Gastroesophageal sphincter (tissue), 3 donors: ENCODE measurements at regions not wholly inside any gene's neighbourhood (a gene's known extent, or its start where the extent isn't known, plus 50 kb on each side); places are given as distances from the start of the nearest gene placed in this dataset.

Source experiments
- CTCF ChIP-seq, 4 experiments: fragments of 200-600 bp in 2 of 4; fragments of 450-650 bp in 2 of 4; sonication (generic) in 1 of 4; IDR thresholded peaks; one replicate each; pipeline ENCODE4 v1.5.1; 2017 to 2019; ENCODE audit warnings: antibody characterized with exemption in 4 of 4, mild to moderate bottlenecking in 2 of 4, moderate library complexity in 2 of 4
- EP300 ChIP-seq: sonication (generic); formaldehyde crosslinking; IDR thresholded peaks from one replicate; pipeline ENCODE4 v1.6.1; 2017; ENCODE audit warnings: antibody characterized with exemption, mild to moderate bottlenecking
- POLR2AphosphoS5 ChIP-seq: sonication (generic); formaldehyde crosslinking; IDR thresholded peaks from one replicate; pipeline ENCODE4 v1.6.1; 2017; ENCODE audit warnings: antibody characterized with exemption

- no peak for TF ChIP-seq POLR2AphosphoS5
- TF ChIP-seq CTCF (IDR thresholded peaks at IDR 0.05), result no peak
- TF ChIP-seq EP300, result no peak
These were observed 220.3 kb upstream of the LRFN2 start for GRCh38 chr6:40807484-40807883.
